KOPT-K1 (cell line): ENCODE measurements at regions not wholly inside any gene's neighbourhood (a gene's known extent, or its start where the extent isn't known, plus 50 kb on each side); places are given as distances from the start of the nearest gene placed in this dataset.
"Not testable (repeated sequence)": the region's sequence is repeated elsewhere in the genome, so short reads cannot be mapped to it uniquely, and the experiment has no call there.

Experiments
- H3K27ac ChIP-seq: fragments of 200-600 bp; sonication (generic); 2 replicates; pipeline ENCODE4 v1.5.1; 2016; ENCODE audit warnings: antibody characterized with exemption, mild to moderate bottlenecking, low read depth, low read length; ENCODE audit not compliant: poor library complexity, severe bottlenecking
- H3K36me3 ChIP-seq: fragments of 200-600 bp; sonication (generic); 2 replicates; pipeline ENCODE4 v1.5.1; 2017; ENCODE audit warnings: antibody characterized with exemption, mild to moderate bottlenecking, low read length, moderate library complexity; ENCODE audit not compliant: insufficient read depth
- H3K9me3 ChIP-seq: fragments of 200-600 bp; sonication (generic); 2 replicates; pipeline ENCODE4 v1.5.1; 2017; ENCODE audit warnings: antibody characterized with exemption, low read length, mild to moderate bottlenecking; ENCODE audit not compliant: insufficient read depth, poor library complexity, severe bottlenecking

DNA sequence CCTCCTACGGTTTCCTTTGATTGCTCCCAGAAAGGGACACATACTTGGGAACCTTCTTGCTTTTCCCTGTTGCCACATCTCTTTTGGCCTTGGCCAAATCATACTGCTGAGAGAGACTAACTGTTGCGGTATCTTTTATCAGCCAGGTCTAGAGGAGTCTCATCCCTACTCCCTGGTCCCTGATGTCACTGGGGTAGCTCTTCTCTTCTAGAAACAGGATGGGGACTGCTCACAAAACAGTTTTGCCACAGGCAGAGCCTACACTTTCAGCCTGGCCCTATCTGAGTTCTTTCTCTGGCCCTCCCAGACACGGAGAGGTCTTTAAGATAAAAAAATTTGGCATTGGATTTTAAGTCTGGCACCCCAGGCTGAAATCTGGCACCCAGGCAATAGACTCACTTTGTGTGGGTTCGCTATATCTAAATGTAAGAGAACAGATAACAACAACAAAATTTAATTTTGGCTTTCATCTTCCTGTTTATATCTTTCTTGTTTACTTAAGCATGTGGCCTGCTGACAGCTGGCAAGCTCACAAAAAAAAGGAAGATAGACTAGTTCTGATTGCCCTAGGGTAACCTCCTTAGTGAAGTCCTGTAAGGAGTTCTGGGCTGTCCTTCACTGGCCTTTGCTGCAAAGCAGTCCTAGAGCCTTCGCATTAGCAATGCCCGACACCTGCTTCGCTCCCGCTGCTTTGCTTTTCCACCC, 228.3 kb upstream of the NPVF start:
- Histone ChIP-seq H3K36me3 (no peaks in the 10 kb centered on the region), H3K9me3 (no peaks in the 10 kb centered on the region), H3K27ac (no peak overlapping the region)

DNA sequence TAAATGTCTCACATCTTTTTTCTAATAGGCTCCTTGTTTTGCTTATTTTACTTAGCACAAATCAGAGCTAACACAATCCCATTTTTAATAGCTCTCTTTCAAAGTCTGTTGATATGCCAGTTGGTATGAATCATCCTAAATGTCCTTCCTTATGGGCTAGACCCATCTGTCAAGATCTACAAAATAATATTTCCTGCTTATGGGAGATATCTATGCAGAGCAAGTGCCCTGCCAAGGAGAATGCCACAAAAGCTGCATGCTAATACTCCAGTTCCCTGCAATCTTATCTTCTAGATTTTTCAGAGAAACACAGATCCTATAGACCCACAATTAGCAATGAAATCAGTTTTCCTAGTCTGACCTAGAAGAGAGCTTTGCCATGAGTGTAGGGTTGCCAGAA, 230.8 kb upstream of the NPVF start:
- Histone ChIP-seq H3K9me3 (no peaks in the 10 kb centered on the region), H3K27ac (no peak overlapping the region), H3K36me3 (no peaks in the 10 kb centered on the region)

- Histone ChIP-seq H3K27ac (no peak overlapping the region), H3K9me3 (no peaks in the 10 kb centered on the region), H3K36me3 (no peaks in the 10 kb centered on the region)
Measured at GRCh38 chr7:25460433-25460832, 232.1 kb upstream of the NPVF start.

DNA sequence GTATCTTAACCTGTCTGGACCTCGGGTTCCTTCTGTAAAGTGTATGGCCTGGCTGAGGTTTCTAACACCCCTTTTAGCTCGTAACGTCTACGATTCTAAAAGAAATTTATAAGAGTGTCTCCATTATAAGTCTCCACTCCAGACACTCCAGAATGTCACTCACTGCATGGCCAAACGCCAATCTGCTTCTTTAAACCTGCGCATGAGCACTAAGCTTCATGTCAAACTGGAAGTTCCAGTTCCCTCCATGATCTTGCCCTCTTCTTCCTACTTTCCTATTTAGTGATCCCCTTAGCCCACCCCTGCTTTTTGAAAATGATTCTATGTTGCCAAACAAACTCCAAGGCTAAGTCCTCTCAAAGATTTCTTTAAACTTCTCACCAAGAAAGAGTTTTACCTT, 241.4 kb upstream of the NPVF start:
- Histone ChIP-seq H3K36me3 (no peaks in the 10 kb centered on the region), H3K27ac (no peak overlapping the region), H3K9me3 (no peaks in the 10 kb centered on the region)

DNA sequence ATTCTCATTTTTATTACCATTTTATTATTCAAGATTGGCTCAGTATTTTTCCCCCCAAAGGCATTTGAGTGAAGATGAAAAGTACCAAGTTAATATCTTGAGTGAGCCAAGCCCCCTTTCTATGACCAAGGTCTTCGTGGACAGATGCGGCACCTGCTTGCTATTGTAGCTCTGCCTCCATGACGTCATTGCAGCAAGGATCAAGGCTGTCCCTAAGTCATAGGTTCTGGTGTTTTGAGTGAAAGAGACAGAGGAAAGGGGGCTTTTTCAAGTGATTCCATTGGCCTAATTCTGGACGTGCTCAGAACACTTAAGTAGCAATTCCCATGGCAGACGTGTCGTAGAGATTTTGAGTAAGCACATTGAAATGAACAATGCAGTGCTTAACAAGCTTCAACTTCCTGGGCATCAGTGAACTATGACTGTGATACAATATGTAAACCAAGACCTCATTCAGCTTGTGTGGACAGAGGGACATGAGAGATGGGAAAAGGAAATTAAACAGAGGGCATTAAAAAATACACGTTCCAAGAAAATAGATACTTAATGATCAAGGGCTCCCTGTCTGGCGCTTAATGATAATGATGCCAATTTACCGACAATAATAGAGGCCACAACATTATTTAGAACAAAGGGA, 248.7 kb upstream of the NPVF start:
- no peaks in the 10 kb centered on the region for H3K36me3 ChIP-seq
- no peaks in the 10 kb centered on the region for H3K9me3 ChIP-seq
- no peak overlapping the region for H3K27ac ChIP-seq

DNA sequence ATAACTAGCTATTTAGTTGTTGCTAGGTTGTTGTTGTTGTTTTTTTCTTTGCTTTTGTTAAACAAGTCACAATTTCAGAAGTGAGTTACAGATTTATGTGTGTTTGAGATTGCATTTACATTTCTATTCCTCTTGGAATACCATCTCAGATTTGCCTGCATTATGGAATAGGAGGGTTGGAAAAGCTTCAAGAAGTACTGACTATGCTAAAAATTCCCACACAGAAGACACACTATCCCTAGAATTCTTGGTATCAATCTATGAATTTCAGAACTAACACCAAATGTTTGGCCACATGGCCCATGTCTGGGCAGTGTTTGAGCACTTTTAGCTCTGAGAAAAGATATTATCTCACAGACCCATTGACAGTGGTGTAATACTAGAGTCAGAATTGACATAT, 249.9 kb upstream of the NPVF start:
- not testable (repeated sequence) for H3K9me3 ChIP-seq, H3K27ac ChIP-seq, H3K36me3 ChIP-seq

- no peaks in the 10 kb centered on the region for H3K9me3 ChIP-seq
- no peak overlapping the region for H3K27ac ChIP-seq
- H3K36me3 ChIP-seq, result no peaks in the 10 kb centered on the region
Measured at GRCh38 chr7:25478925-25479324, 250.6 kb upstream of the NPVF start.

DNA sequence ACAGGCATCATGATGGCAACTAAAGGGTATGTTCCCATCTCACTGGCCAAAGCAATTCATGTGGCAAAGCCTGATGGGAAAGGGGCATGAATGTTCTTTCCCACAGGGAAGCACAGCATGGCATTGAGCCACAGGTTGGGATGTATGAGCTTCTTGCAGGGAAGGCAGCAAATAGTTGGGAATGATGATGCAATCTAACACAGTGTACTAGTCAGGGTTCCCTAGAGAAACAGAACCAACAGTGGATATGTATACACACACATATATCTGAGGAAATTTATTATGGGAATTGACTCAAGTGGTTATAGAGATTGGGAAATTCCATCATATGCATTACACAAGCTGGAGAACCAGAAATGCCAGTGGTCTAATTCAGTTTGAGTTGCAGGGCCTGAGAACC, 253.6 kb upstream of the NPVF start:
- no peaks in the 10 kb centered on the region for H3K9me3 ChIP-seq
- H3K27ac ChIP-seq, result no peak overlapping the region
- no peaks in the 10 kb centered on the region for H3K36me3 ChIP-seq

DNA sequence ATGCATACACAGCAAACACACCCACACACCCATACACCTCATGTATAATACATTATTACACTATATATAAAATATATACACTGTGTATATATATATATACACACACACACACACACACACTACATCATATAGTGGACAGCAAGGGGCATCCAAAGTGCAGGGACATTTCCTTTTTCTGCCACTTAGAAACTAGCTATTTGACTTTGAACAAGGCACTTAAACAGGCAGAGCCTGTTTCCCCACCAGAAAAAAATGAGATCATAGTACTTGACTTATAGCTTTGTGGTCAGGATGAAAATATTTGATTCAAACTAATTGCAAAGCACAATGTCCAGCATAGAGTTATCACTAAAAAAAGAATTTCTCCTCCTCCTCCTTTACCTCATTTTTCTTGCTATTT, 254.3 kb upstream of the NPVF start:
- Histone ChIP-seq H3K9me3 (no peaks in the 10 kb centered on the region), H3K27ac (no peak overlapping the region), H3K36me3 (no peaks in the 10 kb centered on the region)

DNA sequence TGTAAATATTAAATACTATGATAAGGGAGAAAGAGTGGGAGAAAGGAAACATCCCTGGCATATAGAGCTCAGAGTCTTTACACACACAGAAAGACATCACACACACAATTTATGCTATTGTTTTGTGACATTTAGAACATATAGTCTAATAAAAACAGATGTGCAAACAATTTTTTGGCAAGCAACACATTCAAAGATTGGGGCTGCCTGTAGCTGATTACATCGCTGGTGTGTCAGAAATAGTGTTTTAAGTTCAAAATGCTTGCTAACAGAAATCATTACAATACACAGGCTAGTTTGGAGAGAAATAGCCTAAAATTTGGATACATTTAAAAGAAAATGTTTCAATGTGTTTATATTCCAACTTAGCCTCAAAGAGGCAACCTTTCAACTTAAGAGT, 256.7 kb upstream of the NPVF start:
- Histone ChIP-seq H3K9me3 (no peaks in the 10 kb centered on the region), H3K36me3 (no peaks in the 10 kb centered on the region), H3K27ac (no peak overlapping the region)

DNA sequence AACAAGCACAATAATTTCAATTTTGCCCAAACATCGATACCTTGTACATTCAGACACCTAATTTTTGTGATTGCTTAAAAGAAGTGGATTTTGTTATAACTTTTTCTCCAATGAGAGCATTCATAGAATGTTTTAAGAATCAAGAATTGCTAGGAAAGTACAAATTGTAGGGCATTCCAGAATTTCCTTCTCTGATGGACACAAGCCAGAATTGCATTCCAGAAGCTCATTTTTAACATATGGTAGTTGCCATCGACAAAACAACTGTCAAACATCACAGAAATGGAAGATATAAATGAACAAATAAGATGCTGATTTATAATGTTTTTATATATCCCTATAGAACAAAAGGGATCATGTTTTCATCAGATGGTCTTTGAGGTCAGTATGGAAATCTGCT, 258.4 kb upstream of the NPVF start:
- Histone ChIP-seq H3K9me3 (no peaks in the 10 kb centered on the region), H3K36me3 (no peaks in the 10 kb centered on the region), H3K27ac (no peak overlapping the region)

GRCh38 chr7:25493805-25494366, 265.6 kb upstream of the NPVF start:
- no peak overlapping the region for H3K27ac ChIP-seq
- H3K9me3 ChIP-seq, result no peaks in the 10 kb centered on the region
- no peaks in the 10 kb centered on the region for H3K36me3 ChIP-seq

GRCh38 chr7:25494896-25495295, 266.6 kb upstream of the NPVF start:
- no peaks in the 10 kb centered on the region for H3K36me3 ChIP-seq
- peaks cover 4% of the 10 kb centered on the region for H3K9me3 ChIP-seq
- H3K27ac ChIP-seq, result no peak overlapping the region

- H3K27ac ChIP-seq, result no peak overlapping the region
- H3K36me3 ChIP-seq, result no peaks in the 10 kb centered on the region
- peaks cover 4% of the 10 kb centered on the region for H3K9me3 ChIP-seq
Measured at GRCh38 chr7:25495342-25496250, 267.3 kb upstream of the NPVF start.
